ENCODE measurements at regions not wholly inside any gene's neighbourhood (a gene's known extent, or its start where the extent isn't known, plus 50 kb on each side); places are given as distances from the start of the nearest gene placed in this dataset.

GRCh38 chr1:29753771-29754572 is 517.6 kb downstream of the PTPRU start:
- no peak for DNase-seq (ENCODE audit: low read depth in 2 of 2)

- DNase-seq (ENCODE audit: low read depth in 2 of 2): no peak
These were observed 516.9 kb downstream of the PTPRU start for GRCh38 chr1:29753244-29753643.

- no peak for DNase-seq (ENCODE audit: low read depth in 2 of 2)
These were observed 515.8 kb downstream of the PTPRU start for GRCh38 chr1:29752141-29752540.

- DNase-seq (ENCODE audit: low read depth in 2 of 2): no peak
These were observed 513.0 kb downstream of the PTPRU start for GRCh38 chr1:29749024-29749945.

DNA sequence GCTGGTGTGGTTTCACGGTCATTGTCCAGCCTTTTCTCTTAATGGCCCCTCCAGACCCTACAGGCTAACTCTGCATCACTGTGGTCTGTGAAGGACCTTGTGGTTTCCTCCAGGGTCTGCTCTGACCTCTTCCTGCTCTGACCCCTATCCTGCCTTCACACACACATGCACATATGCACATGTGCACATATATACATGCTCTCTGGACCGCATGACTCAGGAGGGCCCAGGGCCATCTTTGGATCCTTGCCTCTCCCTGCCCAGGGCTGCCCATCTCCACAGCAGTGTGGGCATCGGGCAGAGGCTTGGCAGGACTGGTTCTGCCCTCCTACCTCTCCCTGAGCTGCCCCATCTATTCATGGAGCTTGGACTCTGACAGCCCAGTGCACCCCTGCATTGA is 510.9 kb downstream of the PTPRU start:
- no peak for DNase-seq (ENCODE audit: low read depth in 2 of 2)

GRCh38 chr1:29746076-29746665 is 509.8 kb downstream of the PTPRU start:
- no peak for DNase-seq (ENCODE audit: low read depth in 2 of 2)

DNA sequence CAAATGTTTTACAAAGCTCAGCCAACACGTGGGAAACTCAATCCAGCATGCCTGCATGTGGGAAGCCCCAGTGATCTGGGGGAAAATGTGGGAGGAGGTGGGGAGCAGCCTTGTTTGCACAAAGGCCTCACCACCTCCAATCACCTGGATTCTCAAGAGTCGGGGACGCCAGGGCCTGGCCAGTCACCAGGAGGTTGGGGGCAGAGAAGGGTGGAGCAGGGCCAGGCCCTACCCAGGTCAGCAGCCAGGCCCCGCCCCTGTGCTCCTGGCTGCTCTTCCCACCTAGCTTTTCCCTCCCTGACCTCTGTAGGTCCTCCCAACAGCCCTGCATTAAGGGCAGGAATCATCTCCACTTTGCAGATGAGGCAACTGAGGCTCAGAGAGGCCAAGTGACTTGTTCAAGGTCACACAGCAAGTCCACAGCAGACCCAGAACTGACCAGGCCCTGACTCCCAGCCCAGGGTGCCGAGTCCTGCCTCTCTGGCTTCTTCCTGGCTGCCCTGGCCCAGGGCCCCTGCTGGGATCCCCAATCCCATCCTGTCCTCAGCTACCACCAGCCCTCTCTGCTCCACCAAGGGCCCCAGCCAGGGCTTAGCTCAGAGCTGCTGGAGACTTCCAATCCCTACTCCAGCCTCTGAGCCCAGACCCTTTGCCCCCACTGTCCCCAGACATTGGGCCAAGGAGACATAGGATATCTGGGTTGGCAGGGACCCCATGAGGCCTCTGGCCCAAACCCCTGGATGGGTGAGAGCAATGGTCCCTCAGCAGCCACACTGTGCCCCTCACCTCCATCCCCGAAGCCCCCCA is 508.6 kb downstream of the PTPRU start:
- no peak for DNase-seq (ENCODE audit: low read depth in 2 of 2)

- no peak for DNase-seq (ENCODE audit: low read depth in 2 of 2)
These were observed 507.6 kb downstream of the PTPRU start for GRCh38 chr1:29743931-29744330.

DNA sequence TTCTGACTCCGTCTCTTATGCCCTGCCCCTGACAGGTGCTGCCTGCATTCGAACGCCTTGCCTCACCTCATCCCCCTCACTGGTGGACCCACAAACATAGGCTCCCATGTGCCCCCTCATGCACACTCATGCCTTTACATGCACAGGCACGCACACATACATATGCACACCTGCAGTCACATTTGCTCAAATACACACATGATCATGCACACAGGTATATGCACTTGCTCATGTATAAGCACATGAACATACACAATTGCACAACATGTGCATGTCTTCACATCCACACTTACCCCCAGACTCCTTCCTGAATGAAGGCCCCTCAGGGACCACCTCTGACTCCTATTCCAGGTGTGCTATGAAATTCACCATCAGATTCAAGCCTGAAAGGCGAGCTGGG is 506.9 kb downstream of the PTPRU start:
- no peak for DNase-seq (ENCODE audit: low read depth in 2 of 2)

DNA sequence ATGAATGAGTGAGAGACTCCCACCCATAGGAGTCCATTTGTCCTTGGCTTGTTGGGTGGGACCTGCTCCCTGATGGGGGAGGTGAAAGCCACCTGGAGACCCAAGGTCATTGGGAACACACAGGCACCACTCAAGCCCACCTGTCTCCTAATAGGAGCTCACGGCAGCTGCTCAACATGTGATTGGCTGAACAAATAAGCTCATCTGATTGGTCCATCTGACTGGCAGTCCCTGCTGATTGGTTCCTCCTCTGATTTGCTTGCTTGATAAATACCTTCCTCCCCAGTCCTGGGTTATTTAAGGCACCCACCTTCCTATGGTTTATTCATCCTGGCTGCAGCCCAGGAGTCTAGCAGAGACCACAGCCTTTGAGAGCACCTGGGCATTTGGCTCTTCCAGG is 502.9 kb downstream of the PTPRU start:
- DNase-seq (ENCODE audit: low read depth in 2 of 2): no peak

GRCh38 chr1:29736582-29737188 is 500.4 kb downstream of the PTPRU start:
- DNase-seq (ENCODE audit: low read depth in 2 of 2): no peak

DNA sequence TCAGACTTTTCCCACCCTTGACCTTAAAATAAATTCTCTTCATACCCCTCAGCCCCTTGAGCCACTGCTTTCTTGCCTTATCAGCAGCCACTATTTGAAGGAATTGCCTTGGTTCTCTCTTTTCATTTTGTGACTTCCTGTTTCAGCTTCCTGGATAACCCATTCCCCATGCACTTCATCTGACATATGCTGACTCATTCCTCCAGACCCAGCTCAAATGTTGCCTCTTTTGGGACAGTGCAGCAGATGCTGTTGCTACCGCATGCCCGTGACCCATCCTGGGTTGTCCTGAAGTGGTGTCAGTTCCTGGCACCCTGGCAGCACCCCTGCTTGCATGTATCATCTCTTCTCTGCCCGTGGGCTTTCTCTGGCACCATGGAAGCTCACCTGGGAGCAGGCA is 496.1 kb downstream of the PTPRU start:
- no peak for DNase-seq (ENCODE audit: low read depth in 2 of 2)

GRCh38 chr1:29730623-29731022 is 494.3 kb downstream of the PTPRU start:
- DNase-seq (ENCODE audit: low read depth in 2 of 2): no peak

- no peak for DNase-seq (ENCODE audit: low read depth in 2 of 2)
These were observed 493.0 kb downstream of the PTPRU start for GRCh38 chr1:29729281-29729680.

- DNase-seq (ENCODE audit: low read depth in 2 of 2): no peak
These were observed 492.4 kb downstream of the PTPRU start for GRCh38 chr1:29728703-29729102.

- DNase-seq (ENCODE audit: low read depth in 2 of 2): no peak
These were observed 488.9 kb downstream of the PTPRU start for GRCh38 chr1:29725262-29725661.

GRCh38 chr1:29722598-29722997 is 486.3 kb downstream of the PTPRU start:
- DNase-seq (ENCODE audit: low read depth in 2 of 2): no peak

DNA sequence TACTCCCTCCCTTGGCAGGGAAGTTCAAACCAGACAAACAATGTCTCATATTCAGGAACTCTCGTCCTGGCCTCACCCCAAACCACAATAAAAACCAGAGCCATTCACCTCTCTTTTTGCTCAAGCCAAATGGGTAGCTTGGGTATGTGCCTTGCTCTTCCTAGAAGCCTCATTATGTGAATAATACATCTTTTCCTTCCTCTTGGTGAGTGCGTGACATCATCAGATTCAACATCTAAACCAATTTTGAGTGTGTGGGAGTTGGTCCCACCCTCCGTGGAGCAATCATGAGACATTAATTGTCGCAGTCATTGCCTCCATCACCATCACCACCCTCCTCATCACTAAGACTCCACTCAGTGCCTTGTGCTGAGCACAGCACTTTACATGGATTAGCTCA is 482.9 kb downstream of the PTPRU start:
- no peak for DNase-seq (ENCODE audit: low read depth in 2 of 2)

DNA sequence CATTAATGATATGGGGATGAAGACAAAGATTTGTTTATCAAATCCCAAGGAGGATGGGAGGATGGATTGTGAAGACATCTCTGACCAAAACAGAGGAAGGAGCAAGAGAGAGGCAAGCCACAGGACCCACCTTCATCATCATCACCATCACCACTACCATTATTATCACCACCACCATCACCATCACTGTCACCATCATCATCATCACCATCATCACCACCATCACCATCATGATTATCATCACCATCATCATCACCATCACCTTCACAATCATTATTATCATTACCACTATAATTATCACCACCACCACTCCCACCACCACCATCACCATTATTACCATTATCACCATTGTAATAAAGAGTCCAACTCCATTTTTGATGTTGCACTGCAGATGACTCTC is 482.5 kb downstream of the PTPRU start:
- no peak for DNase-seq (ENCODE audit: low read depth in 2 of 2)

- DNase-seq (ENCODE audit: low read depth in 2 of 2): no peak
These were observed 480.0 kb downstream of the PTPRU start for GRCh38 chr1:29716306-29716705.

DNA sequence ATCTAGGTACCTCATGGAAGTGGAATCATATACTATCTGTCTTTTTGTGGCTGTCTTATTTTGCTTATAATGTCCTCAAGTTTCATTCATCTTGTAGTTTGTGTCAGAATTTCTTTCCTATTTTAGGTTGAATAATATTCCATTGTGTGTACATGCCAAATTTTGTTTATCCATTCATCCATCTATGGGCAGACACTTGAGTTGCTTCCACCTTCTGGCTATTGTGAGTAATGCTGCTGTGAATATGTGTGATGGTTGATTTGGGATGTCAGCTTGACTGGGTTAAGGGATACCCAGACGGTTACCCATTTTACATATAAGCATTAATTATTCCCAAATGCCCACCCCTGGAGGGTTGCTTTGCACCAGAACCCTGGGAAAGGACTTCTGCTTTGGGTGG is 477.5 kb downstream of the PTPRU start:
- DNase-seq (ENCODE audit: low read depth in 2 of 2): no peak
